B cell (primary cell): ENCODE measurements at regions not wholly inside any gene's neighbourhood (a gene's known extent, or its start where the extent isn't known, plus 50 kb on each side); places are given as distances from the start of the nearest gene placed in this dataset.

ENCODE experiments used
- ATAC-seq: fragments of 200-7000 bp; cut with Tn5 transposase; one replicate; pipeline ENCODE4 v1.10.0; 2021; ENCODE audit warnings: low read depth, mild to moderate bottlenecking, moderate number of reproducible peaks, moderate library complexity
- CTCF ChIA-PET: fragments of 350-600 bp; sonication (Branson Sonifier 250); formaldehyde crosslinking; loops from one replicate; lab custom pipeline; 2021; ENCODE audit warnings: antibody characterized with exemption, inconsistent platforms; lab: Charles Lee
- POLR2A ChIA-PET: fragments of 350-600 bp; sonication (Branson Sonifier 250); formaldehyde crosslinking; loops from one replicate; lab custom pipeline; 2021; ENCODE audit warnings: antibody characterized with exemption; lab: Charles Lee
- DNase-seq: peaks from one replicate; pipeline ENCODE4 v3.0.0; 2013
- H2AFZ ChIP-seq: 2 replicates; pipeline ENCODE4 v1.6.1; 2012; ENCODE audit warnings: mild to moderate bottlenecking, low read depth, low read length; ENCODE audit not compliant: insufficient read depth, poor library complexity, severe bottlenecking
- H3K27ac ChIP-seq, 2 donors: 1 replicate in 1 of 2; 2 replicates in 1 of 2; pipeline ENCODE4 v1.5.1; 2012 to 2013; ENCODE audit warnings: low read length in 2 of 2, mild to moderate bottlenecking in 2 of 2, moderate library complexity in 1 of 2
- H3K27me3 ChIP-seq, 4 experiments: fragments of 200-600 bp in 1 of 4; sonication (generic) in 1 of 4; replicated peaks in 1 of 4; 1 replicate in 2 of 4; 2 replicates in 2 of 4; pipeline versions ENCODE4 v1.6.1 to v1.7.0; 2013 to 2016; ENCODE audit warnings: low read length in 3 of 4, mild to moderate bottlenecking in 2 of 4, mixed read lengths in 1 of 4, moderate library complexity in 1 of 4; ENCODE audit not compliant: insufficient read depth in 4 of 4, control insufficient read depth in 3 of 4; ENCODE audit errors: control extremely low read depth in 1 of 4
- H3K36me3 ChIP-seq, 2 experiments: replicated peaks in 1 of 2; 1 replicate in 1 of 2; 2 replicates in 1 of 2; pipeline versions ENCODE4 v1.6.1 to v1.7.1; 2013; ENCODE audit warnings: low read length in 1 of 2; ENCODE audit not compliant: insufficient read depth in 2 of 2, control insufficient read depth in 1 of 2; ENCODE audit errors: control extremely low read depth in 1 of 2, extremely low read depth in 1 of 2
- H3K4me1 ChIP-seq, 2 donors: fragments of 200-600 bp in 1 of 2; sonication (generic) in 1 of 2; 1 replicate in 1 of 2; 2 replicates in 1 of 2; pipeline versions ENCODE4 v1.5.1 to v1.6.1; 2013 to 2017; ENCODE audit warnings: low read length in 2 of 2; ENCODE audit not compliant: control insufficient read depth in 2 of 2, insufficient read depth in 2 of 2
- H3K4me2 ChIP-seq: replicated peaks from 2 replicates; pipeline ENCODE3; 2012; ENCODE audit warnings: mild to moderate bottlenecking, low read depth, low read length; ENCODE audit not compliant: poor library complexity, severe bottlenecking
- H3K4me3 ChIP-seq, 5 experiments: fragments of 200-600 bp in 1 of 5; sonication (generic) in 1 of 5; 1 replicate in 3 of 5; 2 replicates in 2 of 5; pipeline versions ENCODE4 v1.5.1 to v1.7.0; 2011 to 2016; ENCODE audit warnings: low read length in 4 of 5, mild to moderate bottlenecking in 4 of 5, low read depth in 2 of 5, control low read depth in 1 of 5, moderate library complexity in 1 of 5; ENCODE audit not compliant: insufficient read depth in 1 of 5; ENCODE audit errors: control extremely low read depth in 1 of 5, extremely low read depth in 1 of 5
- H3K79me2 ChIP-seq: fragments of 200-600 bp; sonication (generic); one replicate; pipeline ENCODE4 v1.6.0; 2016; ENCODE audit warnings: low read length; ENCODE audit not compliant: control insufficient read depth, insufficient read depth
- H3K9ac ChIP-seq: fragments of 200-600 bp; sonication (generic); 2 replicates; pipeline ENCODE4 v1.6.1; 2017; ENCODE audit warnings: mild to moderate bottlenecking, low read length, moderate library complexity
- H3K9me3 ChIP-seq, 3 donors: one replicate each; pipeline versions ENCODE4 v1.6.1 to v1.7.1; 2013; ENCODE audit warnings: low read length in 2 of 3; ENCODE audit not compliant: control insufficient read depth in 2 of 3, insufficient read depth in 1 of 3; ENCODE audit errors: control extremely low read depth in 1 of 3
- H4K20me1 ChIP-seq: 2 replicates; pipeline ENCODE4 v1.6.0; 2012; ENCODE audit warnings: mild to moderate bottlenecking, low read length; ENCODE audit not compliant: insufficient read depth, control insufficient read depth, poor library complexity, severe bottlenecking
- H3K27ac Mint-ChIP-seq: one replicate; pipeline ENCODE4 v1.8.0; 2021; ENCODE audit warnings: mixed read lengths
- H3K27me3 Mint-ChIP-seq: one replicate; pipeline ENCODE4 v1.8.0; 2021; ENCODE audit warnings: mixed read lengths
- H3K4me1 Mint-ChIP-seq: one replicate; pipeline ENCODE4 v1.8.0; 2021; ENCODE audit warnings: mixed read lengths
- H3K4me3 Mint-ChIP-seq: one replicate; pipeline ENCODE4 v1.8.0; 2021; ENCODE audit warnings: mixed read lengths
- H3K9me3 Mint-ChIP-seq: one replicate; pipeline ENCODE4 v1.8.0; 2022; ENCODE audit warnings: mixed read lengths; ENCODE audit not compliant: insufficient read depth
- EZH2 ChIP-seq: IDR thresholded peaks from 2 replicates; pipeline ENCODE4 v1.6.1; 2012; ENCODE audit warnings: borderline replicate concordance, low read depth, mild to moderate bottlenecking, moderate library complexity, low read length; ENCODE audit not compliant: insufficient read depth, poor library complexity, severe bottlenecking
- WGBS: methylation state at CpG from one replicate; pipeline ENCODE4 v1.1.5; 2013; ENCODE audit warnings: missing lambda C conversion rate; ENCODE audit not compliant: insufficient coverage; 5-methylcytosine and 5-hydroxymethylcytosine counted together
- intact Hi-C: fragments of 100-400 bp; cut with micrococcal nuclease; formaldehyde crosslinking; loops from one replicate; pipeline ENCODE4 v1.10.0; 2022
- TF ChIP-seq, protein P1 (sequence below): fragments of 200-600 bp; IDR thresholded peaks from one replicate; pipeline ENCODE4 v1.8.0; 2022; ENCODE audit warnings: antibody characterized with exemption, mild to moderate bottlenecking

- ChIA-PET CTCF (no interaction called here), POLR2A (no interaction called here)
- Mint-ChIP-seq H3K4me1 (no peaks in the 10 kb centered on the region), H3K27me3 (no peaks in the 10 kb centered on the region), H3K9me3 (no peaks in the 10 kb centered on the region), H3K4me3 (no peak overlapping the region), H3K27ac (no peak overlapping the region)
- intact Hi-C loops, result no loop called here
- Histone ChIP-seq H3K4me1 (no peaks in the 10 kb centered on the region), H3K4me2 (no peak overlapping the region), H3K4me3 (no peak overlapping the region), H4K20me1 (no peaks in the 10 kb centered on the region), H3K27me3 (no peaks in the 10 kb centered on the region), H3K27ac (no peak overlapping the region), H3K79me2 (no peaks in the 10 kb centered on the region), H3K9ac (no peak overlapping the region), H3K36me3 (no peaks in the 10 kb centered on the region), H3K9me3 (peaks cover 0 to 5% (median 0%) of the 10 kb centered on the region in 3 donors), H2AFZ (no peak overlapping the region)
- WGBS, result 86% methylated on average over 2 of the region's 4 CpGs
- DNase-seq (no peak), ATAC-seq (no peak)
- TF ChIP-seq EZH2, result no peak
Observed at GRCh38 chr13:91066745-91067144, 280.7 kb upstream of the MIR17HG start.

GRCh38 chr13:91072486-91072885 lies 275.0 kb upstream of the MIR17HG start:
- ChIA-PET POLR2A (no interaction called here), CTCF (no interaction called here)
- Histone ChIP-seq H4K20me1 (no peaks in the 10 kb centered on the region), H3K27me3 (no peaks in the 10 kb centered on the region), H3K4me1 (no peaks in the 10 kb centered on the region), H3K27ac (no peak overlapping the region), H3K4me3 (no peak overlapping the region), H3K9ac (no peak overlapping the region), H2AFZ (no peak overlapping the region), H3K79me2 (no peaks in the 10 kb centered on the region), H3K36me3 (no peaks in the 10 kb centered on the region), H3K4me2 (no peak overlapping the region), H3K9me3 (no peaks in the 10 kb centered on the region)
- DNase-seq (no peak), ATAC-seq (no peak)
- Mint-ChIP-seq H3K27ac (no peak overlapping the region), H3K4me1 (no peaks in the 10 kb centered on the region), H3K27me3 (no peaks in the 10 kb centered on the region), H3K4me3 (no peak overlapping the region), H3K9me3 (no peaks in the 10 kb centered on the region)
- WGBS, result 67% methylated on average over 1 of the region's 2 CpGs
- intact Hi-C loops, result no loop called here
- TF ChIP-seq, protein P1, sequence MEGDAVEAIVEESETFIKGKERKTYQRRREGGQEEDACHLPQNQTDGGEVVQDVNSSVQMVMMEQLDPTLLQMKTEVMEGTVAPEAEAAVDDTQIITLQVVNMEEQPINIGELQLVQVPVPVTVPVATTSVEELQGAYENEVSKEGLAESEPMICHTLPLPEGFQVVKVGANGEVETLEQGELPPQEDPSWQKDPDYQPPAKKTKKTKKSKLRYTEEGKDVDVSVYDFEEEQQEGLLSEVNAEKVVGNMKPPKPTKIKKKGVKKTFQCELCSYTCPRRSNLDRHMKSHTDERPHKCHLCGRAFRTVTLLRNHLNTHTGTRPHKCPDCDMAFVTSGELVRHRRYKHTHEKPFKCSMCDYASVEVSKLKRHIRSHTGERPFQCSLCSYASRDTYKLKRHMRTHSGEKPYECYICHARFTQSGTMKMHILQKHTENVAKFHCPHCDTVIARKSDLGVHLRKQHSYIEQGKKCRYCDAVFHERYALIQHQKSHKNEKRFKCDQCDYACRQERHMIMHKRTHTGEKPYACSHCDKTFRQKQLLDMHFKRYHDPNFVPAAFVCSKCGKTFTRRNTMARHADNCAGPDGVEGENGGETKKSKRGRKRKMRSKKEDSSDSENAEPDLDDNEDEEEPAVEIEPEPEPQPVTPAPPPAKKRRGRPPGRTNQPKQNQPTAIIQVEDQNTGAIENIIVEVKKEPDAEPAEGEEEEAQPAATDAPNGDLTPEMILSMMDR, result no peak
- TF ChIP-seq EZH2, result no peak
